ENCODE measurements at regions not wholly inside any gene's neighbourhood (a gene's known extent, or its start where the extent isn't known, plus 50 kb on each side); places are given as distances from the start of the nearest gene placed in this dataset.
"Not testable (repeated sequence)": the region's sequence is repeated elsewhere in the genome, so short reads cannot be mapped to it uniquely, and the experiment has no call there.

DNA sequence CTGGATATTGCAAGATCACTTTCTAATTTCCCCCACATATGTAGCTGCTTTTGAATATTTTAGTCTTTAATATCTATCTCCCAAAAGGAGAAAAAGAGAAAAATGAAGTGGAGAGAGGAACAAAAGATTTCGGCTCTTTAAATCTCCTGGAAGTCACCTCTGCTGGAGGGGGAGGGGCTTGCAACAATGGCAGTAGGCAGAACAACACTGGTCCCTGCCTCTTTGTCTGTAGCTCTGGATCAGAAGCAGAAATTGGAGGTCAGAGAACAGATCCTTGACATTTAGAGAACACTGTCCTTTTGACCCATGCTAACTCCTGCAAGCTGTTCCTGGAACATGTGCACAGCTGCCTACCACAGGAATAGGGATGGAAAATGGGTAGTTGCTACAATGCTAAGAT lies 86.7 kb upstream of the GPR12 start:
- FAIRE-seq = no peak

DNA sequence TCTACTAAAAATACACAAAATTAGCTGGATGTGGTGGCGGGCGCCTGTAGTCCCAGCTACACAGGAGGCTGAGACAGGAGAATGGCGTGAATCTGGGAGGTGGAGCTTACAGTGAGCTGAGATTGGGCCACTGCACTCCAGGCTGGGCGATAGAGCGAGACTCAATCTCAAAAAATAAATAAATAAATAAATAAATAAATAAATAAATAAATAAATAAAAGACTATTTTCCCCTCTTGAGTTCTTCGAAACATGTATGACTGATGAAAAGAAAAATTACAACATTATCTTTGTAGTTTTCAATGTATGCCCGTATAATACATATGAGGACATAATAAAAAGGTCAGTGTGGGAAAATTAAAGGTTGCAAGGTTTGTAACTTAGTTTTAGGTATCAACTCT lies 84.5 kb upstream of the GPR12 start:
- FAIRE-seq; DNase-seq (ENCODE audit: insufficient read length, low spot score): not testable (repeated sequence)

More for the DNA sequence above, 86.7 kb upstream of the GPR12 start:
- TF ChIP-seq, protein P1, sequence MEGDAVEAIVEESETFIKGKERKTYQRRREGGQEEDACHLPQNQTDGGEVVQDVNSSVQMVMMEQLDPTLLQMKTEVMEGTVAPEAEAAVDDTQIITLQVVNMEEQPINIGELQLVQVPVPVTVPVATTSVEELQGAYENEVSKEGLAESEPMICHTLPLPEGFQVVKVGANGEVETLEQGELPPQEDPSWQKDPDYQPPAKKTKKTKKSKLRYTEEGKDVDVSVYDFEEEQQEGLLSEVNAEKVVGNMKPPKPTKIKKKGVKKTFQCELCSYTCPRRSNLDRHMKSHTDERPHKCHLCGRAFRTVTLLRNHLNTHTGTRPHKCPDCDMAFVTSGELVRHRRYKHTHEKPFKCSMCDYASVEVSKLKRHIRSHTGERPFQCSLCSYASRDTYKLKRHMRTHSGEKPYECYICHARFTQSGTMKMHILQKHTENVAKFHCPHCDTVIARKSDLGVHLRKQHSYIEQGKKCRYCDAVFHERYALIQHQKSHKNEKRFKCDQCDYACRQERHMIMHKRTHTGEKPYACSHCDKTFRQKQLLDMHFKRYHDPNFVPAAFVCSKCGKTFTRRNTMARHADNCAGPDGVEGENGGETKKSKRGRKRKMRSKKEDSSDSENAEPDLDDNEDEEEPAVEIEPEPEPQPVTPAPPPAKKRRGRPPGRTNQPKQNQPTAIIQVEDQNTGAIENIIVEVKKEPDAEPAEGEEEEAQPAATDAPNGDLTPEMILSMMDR (IDR thresholded peaks at IDR 0.05; ENCODE audit: insufficient read depth, missing control alignments) = no peak
- DNase-seq (ENCODE audit: insufficient read length, low spot score) = no peak

DNA sequence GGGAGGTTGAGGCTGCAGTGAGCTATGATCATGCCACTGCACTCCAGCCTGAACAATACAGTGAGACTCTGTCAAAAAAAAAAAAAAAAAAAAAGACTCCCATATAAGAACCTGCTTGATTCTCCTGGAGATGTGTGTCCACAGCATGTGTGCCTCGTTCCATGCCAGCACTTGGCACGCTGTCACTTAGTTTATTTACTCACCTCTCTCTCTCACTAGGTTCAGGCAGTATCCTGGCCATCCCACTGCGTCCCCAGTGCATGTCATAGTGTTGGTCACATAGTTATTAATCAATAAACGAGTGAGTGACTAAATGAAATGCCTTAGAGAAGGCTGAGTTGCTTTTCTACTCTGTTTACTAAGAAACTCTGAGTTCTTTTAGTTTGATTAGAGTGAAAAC lies 79.1 kb upstream of the GPR12 start:
- DNase-seq (ENCODE audit: insufficient read length, low spot score) = no peak
- TF ChIP-seq, protein P1 (IDR thresholded peaks at IDR 0.05; ENCODE audit: insufficient read depth, missing control alignments) = no peak
- FAIRE-seq = no peak

DNA sequence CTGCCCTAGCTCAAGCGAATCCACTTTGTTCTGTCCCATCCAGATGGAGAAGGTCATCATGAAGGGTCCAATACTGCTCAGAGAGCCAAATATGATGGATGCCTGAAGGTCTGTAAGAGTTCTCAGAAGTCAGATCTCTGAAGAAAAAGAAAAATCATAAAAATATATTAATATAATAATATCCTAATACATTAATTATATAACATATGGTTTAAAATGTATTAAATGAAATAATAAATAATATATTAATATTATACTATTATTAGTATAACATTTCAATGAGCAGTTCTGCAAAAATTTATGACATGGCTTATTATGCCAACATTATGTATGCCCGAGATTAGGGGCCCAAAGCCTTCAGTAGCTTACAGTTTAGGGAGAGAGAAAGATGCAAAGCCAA lies 78.2 kb upstream of the GPR12 start:
- DNase-seq (ENCODE audit: insufficient read length, low spot score) (no peak), FAIRE-seq (no peak)
- TF ChIP-seq, protein P1 (IDR thresholded peaks at IDR 0.05; ENCODE audit: insufficient read depth, missing control alignments) = no peak

DNA sequence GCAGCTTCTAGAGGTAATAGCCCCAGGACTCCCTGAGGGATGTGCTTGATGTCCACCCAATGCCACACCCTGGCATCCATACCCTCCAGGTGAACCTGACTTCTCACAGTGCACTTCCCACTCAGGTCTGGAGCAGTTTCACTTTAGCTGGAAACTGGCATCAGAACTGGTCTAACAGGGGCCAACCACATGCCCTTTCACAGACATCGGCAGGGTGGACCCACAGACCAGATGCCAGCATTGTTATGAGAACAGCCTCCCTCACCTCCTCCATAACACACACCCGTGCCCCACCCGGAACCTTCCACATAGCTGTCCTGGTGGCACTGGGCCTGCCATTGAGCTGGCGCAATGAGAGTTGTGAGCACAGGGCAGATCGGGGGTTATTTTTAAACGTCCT lies 77.4 kb upstream of the GPR12 start:
- FAIRE-seq = no peak

DNA sequence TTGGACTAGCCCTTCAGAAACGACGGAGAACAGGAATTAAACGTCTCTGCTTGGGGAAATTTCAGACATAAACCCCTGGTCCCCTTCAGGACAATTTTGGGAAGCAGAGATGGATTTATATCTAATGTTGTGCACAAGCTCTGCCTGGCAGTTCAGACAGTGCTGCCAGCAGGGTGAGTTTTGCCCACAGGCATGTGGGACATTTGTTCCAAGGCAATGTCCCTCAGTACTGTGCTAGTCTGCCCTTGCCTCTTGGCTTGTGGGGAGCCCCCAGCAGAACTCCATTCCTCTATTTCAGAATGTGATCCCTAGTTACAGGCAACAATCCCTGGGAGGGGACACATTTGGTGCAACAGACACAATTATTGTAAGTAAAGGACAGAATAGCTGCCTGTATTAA lies 76.5 kb upstream of the GPR12 start:
- FAIRE-seq (no peak), DNase-seq (ENCODE audit: insufficient read length, low spot score) (no peak)
- TF ChIP-seq, protein P1 (IDR thresholded peaks at IDR 0.05; ENCODE audit: insufficient read depth, missing control alignments) = no peak

More for the DNA sequence above, 77.4 kb upstream of the GPR12 start:
- no peak for DNase-seq (ENCODE audit: insufficient read length, low spot score)
- TF ChIP-seq, protein P1 (IDR thresholded peaks at IDR 0.05; ENCODE audit: insufficient read depth, missing control alignments) = no peak

DNA sequence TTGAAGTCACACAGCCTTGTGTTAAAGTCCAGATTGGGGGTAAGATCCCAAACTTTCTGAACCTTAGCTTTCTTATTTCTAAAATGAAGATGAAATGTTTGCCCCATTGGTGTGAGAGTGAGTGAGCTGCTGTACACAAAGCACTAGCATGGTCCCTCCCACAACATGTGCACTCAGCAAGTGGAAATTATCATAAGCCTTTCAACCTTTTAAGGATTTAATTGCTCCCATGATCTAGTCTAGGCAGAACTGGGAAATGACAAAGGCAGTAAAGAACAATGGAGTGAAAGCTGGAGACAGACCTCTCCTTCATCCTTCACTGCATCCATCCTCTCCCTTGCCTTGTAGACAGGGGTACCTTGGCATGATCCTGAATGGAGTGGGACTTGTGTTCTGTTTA lies 76.0 kb upstream of the GPR12 start:
- FAIRE-seq (no peak), DNase-seq (ENCODE audit: insufficient read length, low spot score) (no peak)
- TF ChIP-seq, protein P1 (IDR thresholded peaks at IDR 0.05; ENCODE audit: insufficient read depth, missing control alignments) = no peak

DNA sequence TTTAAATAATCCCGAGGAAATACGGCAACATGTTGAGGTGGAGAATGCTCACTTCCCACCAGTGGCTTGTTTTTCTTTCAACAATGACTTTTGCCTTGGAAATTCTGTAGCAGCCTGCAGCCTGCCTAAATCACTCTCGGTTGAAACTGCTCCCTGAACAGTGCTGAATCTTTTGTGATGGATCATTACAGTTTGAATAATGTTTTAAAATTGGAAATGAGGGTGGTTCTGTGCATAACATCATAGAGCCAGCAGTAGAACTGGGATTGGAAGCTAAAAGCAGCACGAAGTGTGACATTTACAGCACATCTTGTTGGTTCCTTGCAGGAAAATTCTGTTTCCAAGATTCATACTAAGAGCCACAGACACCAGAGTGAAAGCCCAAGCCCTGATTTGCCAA lies 74.1 kb upstream of the GPR12 start:
- DNase-seq (ENCODE audit: insufficient read length, low spot score) = no peak
- FAIRE-seq = no peak
- TF ChIP-seq, protein P1 (IDR thresholded peaks at IDR 0.05; ENCODE audit: insufficient read depth, missing control alignments) = no peak

Measured in D721Med (cell line).